ENCODE measurements at regions not wholly inside any gene's neighbourhood (a gene's known extent, or its start where the extent isn't known, plus 50 kb on each side); places are given as distances from the start of the nearest gene placed in this dataset.

DNA sequence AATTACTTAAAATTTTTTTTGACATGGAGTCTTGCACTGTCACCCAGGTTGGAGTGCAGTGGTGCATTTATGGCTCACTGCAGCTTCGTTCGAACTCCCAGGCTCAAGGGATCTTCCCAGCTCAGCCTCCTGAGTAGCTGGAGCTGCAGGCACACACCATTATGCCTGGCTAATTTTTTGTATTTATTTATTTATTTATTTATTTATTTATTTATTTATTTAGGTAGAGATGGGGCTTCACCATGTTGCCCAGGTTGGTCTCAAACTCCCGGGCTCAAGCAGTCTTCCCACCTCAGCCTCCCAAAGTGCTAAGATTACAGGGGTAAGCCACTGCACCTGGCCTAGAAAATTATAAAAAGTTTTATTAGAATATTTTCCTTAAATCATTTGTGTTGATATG lies 73.6 kb downstream of the DACT1 start:
- no peaks in the 10 kb centered on the region for H3K36me3 ChIP-seq
- DNase-seq (ENCODE audit: extremely low spot score) = no peak
- H3K9me3 ChIP-seq = no peaks in the 10 kb centered on the region
- intact Hi-C loops (cut with DNase I) = no loop called here
- 99% methylated on average over 3 of the region's 3 CpGs for WGBS
- no peaks in the 10 kb centered on the region for H3K4me1 ChIP-seq
- no peak overlapping the region for H3K4me3 ChIP-seq
- no peak overlapping the region for H3K27ac ChIP-seq (replicated peaks in 1 of 4)
- no peaks in the 10 kb centered on the region for H3K27me3 ChIP-seq
- no peak for TF ChIP-seq POLR2A (IDR thresholded peaks at IDR 0.05; ENCODE audit: low read depth)
- TF ChIP-seq EP300 (IDR thresholded peaks at IDR 0.05) = no peak

GRCh38 chr14:58712357-58712756 lies 74.6 kb downstream of the DACT1 start:
- Histone ChIP-seq H3K27me3 (no peaks in the 10 kb centered on the region), H3K36me3 (no peaks in the 10 kb centered on the region), H3K4me1 (no peaks in the 10 kb centered on the region), H3K4me3 (no peak overlapping the region), H3K9me3 (no peaks in the 10 kb centered on the region), H3K27ac (replicated peaks in 1 of 4) (no peak overlapping the region)
- TF ChIP-seq POLR2A (IDR thresholded peaks at IDR 0.05; ENCODE audit: low read depth) (no peak), CTCF (IDR thresholded peaks at IDR 0.05) (no peak), POLR2AphosphoS5 (IDR thresholded peaks at IDR 0.05) (no peak), EP300 (IDR thresholded peaks at IDR 0.05) (no peak)
- intact Hi-C loops (cut with DNase I) = no loop called here
- WGBS = 88% methylated on average over 6 of the region's 6 CpGs
- DNase-seq (ENCODE audit: extremely low spot score) = no peak

DNA sequence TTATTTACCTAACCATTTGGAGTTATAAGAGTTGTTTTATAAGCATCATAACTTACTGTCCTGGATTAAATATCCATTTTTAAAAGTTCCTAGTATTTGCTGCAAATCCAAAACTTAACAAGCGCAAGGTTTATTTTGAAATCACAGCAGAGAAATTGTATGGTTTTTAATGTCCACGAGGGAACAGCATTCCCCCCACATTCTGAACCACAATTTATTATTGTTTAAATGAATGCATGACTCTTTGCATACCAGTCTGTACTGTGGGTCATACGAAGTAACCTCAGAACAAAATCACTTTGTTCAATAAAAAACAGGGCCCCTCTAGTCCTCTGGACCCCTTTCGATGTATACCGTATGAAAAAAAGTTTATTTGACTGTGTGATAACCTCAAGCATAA lies 75.9 kb downstream of the DACT1 start:
- WGBS = 81% methylated on average over 5 of the region's 5 CpGs

GRCh38 chr14:58716706-58717105 lies 78.9 kb downstream of the DACT1 start:
- Histone ChIP-seq H3K9me3 (no peaks in the 10 kb centered on the region), H3K4me1 (no peaks in the 10 kb centered on the region), H3K27me3 (no peaks in the 10 kb centered on the region), H3K27ac (replicated peaks in 1 of 4) (no peak overlapping the region), H3K36me3 (no peaks in the 10 kb centered on the region), H3K4me3 (no peak overlapping the region)
- TF ChIP-seq POLR2A (IDR thresholded peaks at IDR 0.05; ENCODE audit: low read depth) = no peak
- no peak for TF ChIP-seq CTCF (IDR thresholded peaks at IDR 0.05)
- TF ChIP-seq EP300 (IDR thresholded peaks at IDR 0.05) = no peak
- no peak for TF ChIP-seq POLR2AphosphoS5 (IDR thresholded peaks at IDR 0.05)
- WGBS = 72% methylated on average over 6 of the region's 6 CpGs
- intact Hi-C loops (cut with DNase I) = no loop called here
- no peak for DNase-seq (ENCODE audit: extremely low spot score)

More for the DNA sequence above, 75.9 kb downstream of the DACT1 start:
- intact Hi-C loops (cut with DNase I) = no loop called here
- H3K9me3 ChIP-seq = no peaks in the 10 kb centered on the region
- no peak overlapping the region for H3K4me3 ChIP-seq
- no peaks in the 10 kb centered on the region for H3K27me3 ChIP-seq
- TF ChIP-seq POLR2A (IDR thresholded peaks at IDR 0.05; ENCODE audit: low read depth) = no peak
- TF ChIP-seq CTCF (IDR thresholded peaks at IDR 0.05) = no peak
- TF ChIP-seq POLR2AphosphoS5 (IDR thresholded peaks at IDR 0.05) = no peak
- TF ChIP-seq EP300 (IDR thresholded peaks at IDR 0.05) = no peak
- H3K4me1 ChIP-seq = no peaks in the 10 kb centered on the region
- H3K27ac ChIP-seq (replicated peaks in 1 of 4) = no peak overlapping the region
- H3K36me3 ChIP-seq = no peaks in the 10 kb centered on the region
- no peak for DNase-seq (ENCODE audit: extremely low spot score)

GRCh38 chr14:58717211-58717610 lies 79.4 kb downstream of the DACT1 start:
- Histone ChIP-seq H3K27me3 (no peaks in the 10 kb centered on the region), H3K4me1 (no peaks in the 10 kb centered on the region), H3K27ac (replicated peaks in 1 of 4) (no peak overlapping the region), H3K4me3 (no peak overlapping the region), H3K36me3 (no peaks in the 10 kb centered on the region), H3K9me3 (no peaks in the 10 kb centered on the region)
- DNase-seq (ENCODE audit: extremely low spot score) = no peak
- intact Hi-C loops (cut with DNase I) = no loop called here
- TF ChIP-seq CTCF (IDR thresholded peaks at IDR 0.05) (no peak), POLR2A (IDR thresholded peaks at IDR 0.05; ENCODE audit: low read depth) (no peak), POLR2AphosphoS5 (IDR thresholded peaks at IDR 0.05) (no peak), EP300 (IDR thresholded peaks at IDR 0.05) (no peak)
